Fibroblast of gingiva (primary cell): ENCODE measurements at regions not wholly inside any gene's neighbourhood (a gene's known extent, or its start where the extent isn't known, plus 50 kb on each side); places are given as distances from the start of the nearest gene placed in this dataset.

Source experiments
- DNase-seq: peaks from one replicate; pipeline ENCODE4 v3.0.0-alpha.2; 2011; ENCODE audit warnings: low read depth

DNA sequence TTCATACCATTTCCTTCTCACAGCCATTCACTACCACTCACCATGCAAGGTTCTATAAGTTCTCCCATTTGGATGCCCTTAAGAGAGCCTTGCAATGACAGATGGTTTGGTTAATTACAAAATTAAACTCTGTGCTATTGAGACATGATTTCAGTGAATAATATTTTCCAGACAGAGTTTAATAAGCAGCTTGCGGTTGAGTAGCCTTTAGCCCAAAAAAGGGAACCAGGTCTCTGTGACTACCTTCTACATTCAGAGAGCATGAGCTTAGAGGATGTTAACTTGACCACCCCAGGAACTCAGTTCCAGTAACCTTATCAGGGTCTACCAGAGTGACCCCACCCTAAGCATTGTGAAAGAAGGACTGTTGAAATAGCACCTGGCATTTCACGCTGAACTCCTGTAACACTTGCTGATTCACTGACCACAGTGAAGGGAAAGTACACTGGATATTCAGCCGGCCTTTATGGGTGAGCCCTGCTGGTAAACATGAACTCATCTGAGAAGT is 1173.1 kb upstream of the ZEB2 start:
- peak; percentile 90 for DNase-seq

DNA sequence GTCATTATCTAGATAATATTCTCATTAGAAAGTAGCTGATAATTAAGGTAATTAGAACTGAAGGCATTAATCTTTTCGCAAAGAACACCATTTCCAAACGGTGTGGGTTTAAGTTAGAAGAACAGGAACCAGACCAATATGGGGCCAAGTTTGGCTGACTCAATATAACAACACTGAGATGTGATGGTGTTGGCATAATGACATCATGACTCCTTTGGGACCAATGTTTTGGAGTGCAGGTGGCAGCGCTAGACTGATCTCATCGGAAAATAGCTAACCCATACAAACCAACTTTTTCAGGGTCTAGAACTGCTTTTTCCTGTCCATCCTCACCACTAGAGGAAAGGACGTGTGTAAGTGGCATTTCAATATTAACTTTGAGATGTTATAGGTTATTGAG is 1171.7 kb upstream of the ZEB2 start:
- no peak for DNase-seq

DNA sequence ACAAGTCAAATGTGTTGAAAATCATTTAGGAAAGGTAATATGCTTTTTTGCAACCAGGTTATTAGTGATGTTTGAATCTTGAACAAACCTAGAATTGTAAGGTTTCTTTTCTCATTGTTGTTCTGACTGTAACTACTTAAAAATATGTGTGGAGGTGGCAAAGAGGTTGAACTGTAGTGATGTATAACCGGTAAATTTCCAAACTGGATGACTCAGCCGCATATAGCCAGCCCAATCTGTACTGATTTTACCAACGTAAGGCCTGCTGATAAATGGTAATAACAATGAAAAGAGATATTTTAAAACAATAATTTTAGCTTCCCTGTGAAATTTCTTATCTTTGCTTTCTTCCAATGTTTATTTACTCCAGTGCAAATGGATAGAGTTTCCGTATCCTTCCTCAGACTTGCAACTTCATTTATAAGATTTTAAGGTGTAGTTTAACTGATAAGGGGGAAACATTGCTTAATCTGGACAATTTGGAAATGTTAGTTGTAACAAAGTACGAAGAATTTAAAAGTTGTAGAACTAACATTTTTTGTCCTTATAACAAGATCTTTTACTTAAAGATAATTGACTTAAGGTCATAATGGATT is 1170.4 kb upstream of the ZEB2 start:
- DNase-seq, result no peak

DNA sequence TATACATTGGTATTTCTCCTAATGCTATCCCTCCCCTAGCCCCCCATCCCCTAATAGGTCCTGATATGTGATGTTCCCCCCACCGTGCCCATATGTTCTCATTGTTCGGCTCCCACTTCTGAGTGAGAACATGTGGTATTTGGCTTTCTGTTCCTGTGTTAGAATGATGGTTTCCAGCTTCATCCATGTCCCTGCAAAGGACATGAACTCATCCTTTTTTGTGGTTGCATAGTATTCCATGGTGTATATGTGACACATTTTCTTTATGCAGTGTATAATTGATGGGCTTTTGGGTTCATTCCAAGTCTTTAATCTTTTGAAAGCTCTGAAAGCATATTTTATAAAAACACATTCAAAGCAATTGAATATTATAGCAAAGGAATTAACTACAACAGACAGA is 1169.4 kb upstream of the ZEB2 start:
- DNase-seq, result no peak

DNA sequence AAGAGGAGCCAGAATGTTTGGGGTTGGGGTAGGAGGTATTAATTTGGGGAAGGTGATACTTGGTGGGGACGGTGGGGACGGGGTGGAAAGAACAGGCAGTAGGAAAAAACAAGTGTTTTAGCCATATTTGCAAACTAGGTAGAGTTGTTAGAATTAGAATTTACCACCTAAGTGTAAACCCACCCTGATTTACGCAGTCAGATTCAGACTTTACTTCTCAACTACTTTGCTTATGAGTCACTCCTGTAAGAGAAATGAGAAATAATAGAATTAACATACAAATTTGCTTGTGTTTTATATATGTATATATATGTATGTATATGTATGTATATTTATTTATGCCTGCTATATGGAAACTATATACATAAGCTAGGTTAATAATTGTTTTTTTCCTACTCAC is 1168.2 kb upstream of the ZEB2 start:
- no peak for DNase-seq

DNA sequence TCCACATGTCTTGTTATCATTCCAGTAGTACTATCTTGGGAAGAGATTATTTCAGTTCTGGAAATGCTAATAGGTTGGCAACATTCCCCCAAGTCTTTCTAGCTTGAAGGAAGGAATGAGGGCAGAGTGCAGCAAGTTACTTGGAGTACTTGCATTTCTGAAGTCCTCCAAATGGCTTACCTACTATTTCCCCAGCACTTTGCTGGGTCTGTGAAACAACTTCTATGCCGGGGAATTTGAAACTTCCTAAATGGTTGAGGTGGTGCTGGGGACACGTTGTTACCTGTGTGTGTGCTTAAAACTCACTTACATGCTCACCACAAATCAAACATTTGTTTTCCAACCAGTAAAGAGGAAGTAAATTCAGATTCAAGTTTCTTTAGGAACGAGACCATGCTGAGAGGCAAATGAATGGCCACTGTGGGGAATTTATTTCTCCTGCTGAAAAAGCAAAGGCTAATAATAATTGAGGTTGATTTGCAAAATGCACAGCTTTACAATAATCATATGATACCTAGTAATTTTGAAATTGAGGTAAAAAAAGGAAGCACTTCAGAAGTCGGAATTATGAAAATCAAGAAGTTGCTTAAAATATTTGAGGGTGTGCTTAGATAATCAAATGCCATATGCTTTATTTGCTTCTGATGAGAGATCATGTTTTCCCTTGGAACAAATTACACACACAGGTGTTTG is 1167.7 kb upstream of the ZEB2 start:
- peak; percentile 57 for DNase-seq

DNA sequence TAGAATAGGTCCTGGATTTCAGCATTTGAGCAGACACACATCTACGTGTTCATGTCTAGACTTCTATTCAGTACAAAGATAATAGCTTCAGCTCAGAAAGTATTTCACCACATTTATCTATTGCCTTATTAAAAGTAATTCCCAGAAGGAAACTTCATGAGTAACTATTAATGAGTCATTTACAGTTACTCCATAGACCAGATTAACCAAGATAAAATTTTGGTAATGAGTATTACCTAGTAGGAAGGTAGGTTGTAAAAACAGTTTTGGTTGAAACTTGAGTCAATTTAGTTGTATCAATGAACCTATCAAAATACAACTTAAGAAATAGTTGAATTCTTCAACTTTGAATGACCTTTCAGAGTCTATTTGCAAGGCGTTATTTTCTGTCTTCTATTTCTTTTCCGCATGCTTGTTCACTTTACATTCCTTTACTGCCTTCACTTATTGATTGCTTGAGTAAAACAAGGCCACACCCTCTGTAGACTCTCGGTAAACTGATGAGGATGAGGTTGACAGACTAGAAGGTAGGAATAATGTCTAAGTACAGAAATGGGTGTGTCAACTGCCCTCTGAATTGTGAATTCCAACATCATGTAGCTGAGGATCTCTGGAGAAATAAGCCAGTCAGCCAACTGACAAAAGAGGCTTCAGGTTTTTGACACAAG is 1165.6 kb upstream of the ZEB2 start:
- DNase-seq, result no peak

DNA sequence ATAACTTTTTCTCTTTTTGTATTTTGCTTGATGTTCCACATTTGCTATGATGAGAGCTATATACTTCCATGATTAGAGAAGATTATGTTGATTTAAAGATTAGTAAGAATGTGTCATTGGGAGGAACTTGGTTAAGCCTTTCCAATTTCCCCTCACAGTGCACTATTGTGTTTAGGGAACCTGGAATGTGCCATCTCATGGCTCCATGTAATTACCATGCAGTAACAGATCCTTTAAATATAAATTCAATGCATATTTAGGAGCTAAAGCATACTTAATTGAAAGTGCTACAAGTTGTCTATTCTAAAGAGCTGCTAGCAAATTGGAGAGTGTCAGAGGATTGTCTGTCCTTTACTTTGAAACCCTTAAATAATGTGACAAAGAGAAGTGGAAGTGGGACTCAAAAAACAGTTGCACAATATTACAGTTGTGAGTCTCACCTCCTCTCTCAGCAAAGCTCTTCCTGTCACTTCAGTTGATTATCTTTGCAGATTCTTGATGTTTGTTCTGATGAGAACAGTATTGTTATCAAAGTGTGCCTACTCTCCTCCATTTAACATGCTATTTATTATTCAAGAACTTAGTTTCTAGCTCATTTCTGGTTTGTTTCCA is 1162.7 kb upstream of the ZEB2 start:
- no peak for DNase-seq

DNA sequence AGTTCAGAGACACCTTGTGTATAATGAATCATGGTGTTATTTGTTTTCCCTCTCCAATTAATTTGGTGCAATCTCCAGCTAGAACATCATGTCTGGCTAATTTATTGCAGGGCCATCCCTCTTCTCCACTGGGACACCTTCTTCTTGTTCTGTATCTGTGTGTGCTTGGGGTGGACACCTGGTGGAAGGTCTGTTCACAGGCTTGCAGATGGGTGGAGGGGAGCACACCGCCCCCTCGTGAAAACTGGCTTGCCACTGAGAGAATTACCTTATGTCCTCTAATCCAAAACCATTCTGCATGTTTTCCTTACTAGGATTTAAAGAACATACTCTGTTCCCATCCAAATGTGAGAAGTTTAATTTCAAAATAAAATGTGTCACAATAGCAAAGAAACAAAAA is 1160.4 kb upstream of the ZEB2 start:
- no peak for DNase-seq

DNA sequence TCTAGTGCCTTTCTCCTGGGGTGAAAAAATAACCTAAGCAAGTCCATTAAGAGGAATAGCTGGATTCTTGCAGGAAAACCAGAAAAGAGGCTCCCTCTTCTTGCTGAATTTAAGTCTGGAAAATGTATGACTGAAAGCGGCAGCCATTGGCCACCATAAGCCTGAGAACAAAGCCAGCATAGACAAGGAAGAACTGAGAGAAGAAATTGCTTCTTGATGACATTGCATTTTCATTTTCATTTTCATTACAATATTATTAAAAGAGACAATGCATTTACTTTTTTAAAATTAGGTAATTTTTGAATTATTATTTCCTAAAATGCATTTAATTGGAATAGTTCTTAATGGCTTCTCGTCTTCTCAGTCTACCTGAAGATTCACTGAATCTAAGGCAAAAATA is 1157.5 kb upstream of the ZEB2 start:
- no peak for DNase-seq

DNA sequence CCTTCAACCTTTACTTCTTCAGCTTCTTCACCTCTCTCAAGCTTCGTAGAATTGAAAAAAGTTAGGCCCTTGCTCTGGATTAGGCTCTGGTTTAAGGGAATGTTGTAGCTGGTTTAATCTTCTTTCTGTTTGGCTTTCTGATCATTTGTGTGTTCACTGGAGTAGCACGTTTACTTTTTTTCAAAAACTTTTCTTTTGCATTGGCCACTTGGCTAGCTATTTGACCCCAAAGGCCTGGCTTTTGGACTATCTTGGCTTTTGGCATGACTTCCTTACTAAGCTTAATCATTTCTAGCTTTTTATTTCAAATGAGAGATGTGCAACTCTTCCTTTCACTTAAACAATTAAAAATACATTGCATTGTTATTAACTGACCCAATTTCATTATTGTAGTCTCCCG is 1154.8 kb upstream of the ZEB2 start:
- no peak for DNase-seq

DNA sequence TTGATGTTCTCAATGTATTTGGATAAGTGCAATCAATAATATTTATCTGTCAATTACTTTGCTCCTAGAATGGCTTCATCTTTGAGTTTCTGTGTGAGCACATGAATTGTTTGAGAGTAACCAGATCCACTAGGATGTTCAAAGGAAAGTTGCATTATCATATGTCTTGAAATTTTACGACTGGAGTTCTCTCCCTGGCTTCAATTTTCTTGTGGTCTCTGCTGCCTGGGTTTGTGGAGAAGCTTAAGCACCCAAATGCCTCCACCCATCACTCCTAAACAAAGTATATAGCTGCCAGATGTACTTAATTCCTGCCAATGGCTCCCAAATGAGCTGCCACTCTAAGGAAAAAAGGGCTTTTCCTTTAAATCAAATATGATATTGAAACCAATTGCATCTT is 1149.4 kb upstream of the ZEB2 start:
- DNase-seq, result no peak

DNA sequence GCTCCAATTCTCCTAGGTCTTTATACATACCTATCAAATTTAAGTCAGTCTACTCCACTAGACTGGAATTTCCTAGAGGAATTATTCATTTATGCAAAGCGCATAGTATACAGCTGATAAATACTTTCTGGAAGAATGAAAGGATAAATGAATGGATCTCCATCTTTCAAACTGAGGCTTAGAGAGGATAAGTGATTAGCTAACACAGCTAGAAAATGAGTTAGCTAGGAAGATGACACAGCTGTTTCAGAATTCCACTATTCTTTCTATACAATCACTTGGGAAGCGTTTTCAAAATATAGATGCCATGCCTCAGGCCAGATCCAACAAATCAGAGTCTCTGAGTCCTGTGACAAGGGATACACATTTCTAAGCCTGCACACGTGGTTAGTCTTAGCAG is 1146.6 kb upstream of the ZEB2 start:
- DNase-seq, result no peak

DNA sequence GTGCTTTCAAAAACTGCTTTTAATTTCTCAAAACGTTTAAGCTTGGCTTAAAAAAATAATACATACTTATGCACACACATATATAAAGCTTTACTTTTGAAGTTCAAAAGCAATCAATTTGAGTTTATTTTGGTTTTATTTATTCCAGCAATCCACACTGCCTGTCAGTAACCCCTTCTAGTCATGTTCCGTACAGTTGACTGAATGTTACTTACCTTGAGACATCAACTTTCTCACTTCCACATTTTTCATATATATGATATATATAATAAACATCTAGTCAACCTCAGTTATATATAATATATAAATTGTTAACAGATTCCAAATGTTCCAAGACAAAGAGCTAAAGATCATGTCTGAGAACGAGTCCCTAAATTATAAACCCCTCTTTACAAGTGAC is 1137.3 kb upstream of the ZEB2 start:
- no peak for DNase-seq

DNA sequence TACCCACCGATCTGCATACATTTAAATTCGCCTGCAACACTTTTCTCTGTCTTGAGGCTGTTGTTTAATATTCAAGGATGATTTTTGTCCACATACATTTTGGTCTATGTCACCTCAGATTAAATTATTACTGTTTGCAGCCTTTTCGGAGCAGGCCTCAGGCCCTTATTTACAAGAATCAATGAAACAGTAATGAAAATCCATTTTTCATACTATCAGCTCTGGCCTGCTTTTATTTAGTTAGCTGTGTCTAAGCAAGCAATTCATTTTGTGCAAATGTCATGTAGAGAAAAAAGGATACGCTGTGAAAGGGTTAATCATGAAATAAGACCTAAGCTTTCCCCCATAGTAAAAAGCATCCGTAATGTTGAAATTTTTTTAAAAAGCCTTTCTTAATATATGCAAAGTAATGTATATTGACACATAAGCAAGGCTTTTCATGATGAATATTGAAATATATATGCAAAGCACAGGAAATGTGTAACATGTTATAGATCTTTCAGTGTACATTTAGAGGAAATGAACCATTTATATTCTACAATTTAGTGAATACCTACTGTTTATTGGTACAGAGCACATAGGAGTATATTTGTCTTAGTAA is 1135.3 kb upstream of the ZEB2 start:
- no peak for DNase-seq

DNA sequence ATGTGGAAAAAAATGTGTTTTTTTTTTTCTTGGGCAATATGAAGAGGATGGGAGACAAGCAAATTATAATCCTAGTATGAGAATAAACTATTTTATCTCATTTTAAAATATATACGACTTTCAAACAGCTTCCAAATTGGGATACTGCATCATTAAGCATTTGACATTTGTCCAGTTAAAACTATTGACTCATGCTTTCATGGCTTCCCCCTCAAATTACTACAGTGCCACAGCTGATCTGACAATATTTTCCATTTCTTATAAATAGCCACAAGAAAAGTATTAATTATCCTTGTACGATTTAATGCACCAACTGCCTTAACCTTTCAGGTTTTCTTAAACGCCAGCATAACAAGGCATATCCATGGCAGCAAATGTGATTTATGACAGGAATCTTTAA is 1134.8 kb upstream of the ZEB2 start:
- no peak for DNase-seq

DNA sequence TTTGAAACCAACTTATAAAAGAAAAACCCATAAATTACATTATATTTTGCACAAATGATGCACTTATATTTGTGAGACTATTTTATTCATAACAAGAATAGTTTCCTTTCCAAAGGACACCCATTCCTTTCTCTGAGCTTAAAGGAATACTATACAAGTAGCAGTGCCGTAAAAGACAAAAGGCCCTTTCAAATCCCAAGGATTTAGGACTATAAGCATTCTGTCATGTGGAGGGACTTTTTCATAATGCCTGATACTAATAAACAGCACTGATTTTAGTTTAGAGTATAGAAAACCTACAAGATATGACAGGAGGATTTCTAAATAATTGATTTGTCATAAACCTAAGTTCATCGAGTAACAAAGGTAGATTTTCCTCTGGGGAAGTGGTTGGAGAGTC is 1134.2 kb upstream of the ZEB2 start:
- DNase-seq, result no peak

DNA sequence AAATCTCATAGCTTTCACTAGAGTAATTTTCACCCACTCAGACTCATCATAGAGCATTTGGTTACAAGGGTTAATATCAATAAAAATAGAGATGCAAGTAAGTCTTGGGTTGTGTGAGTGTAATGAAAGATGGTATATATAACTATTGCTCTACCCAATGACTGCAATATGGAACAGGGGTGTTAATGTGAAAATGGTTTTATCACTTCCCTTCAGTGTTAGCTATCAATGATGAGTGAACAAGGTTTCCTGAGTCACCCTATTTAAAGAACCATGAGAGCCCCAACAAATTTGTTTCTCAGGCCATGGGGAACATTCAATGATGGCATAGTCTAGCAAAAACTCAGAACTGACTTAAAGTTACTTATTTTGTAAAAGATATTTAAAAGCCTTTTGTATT is 1133.6 kb upstream of the ZEB2 start:
- no peak for DNase-seq

DNA sequence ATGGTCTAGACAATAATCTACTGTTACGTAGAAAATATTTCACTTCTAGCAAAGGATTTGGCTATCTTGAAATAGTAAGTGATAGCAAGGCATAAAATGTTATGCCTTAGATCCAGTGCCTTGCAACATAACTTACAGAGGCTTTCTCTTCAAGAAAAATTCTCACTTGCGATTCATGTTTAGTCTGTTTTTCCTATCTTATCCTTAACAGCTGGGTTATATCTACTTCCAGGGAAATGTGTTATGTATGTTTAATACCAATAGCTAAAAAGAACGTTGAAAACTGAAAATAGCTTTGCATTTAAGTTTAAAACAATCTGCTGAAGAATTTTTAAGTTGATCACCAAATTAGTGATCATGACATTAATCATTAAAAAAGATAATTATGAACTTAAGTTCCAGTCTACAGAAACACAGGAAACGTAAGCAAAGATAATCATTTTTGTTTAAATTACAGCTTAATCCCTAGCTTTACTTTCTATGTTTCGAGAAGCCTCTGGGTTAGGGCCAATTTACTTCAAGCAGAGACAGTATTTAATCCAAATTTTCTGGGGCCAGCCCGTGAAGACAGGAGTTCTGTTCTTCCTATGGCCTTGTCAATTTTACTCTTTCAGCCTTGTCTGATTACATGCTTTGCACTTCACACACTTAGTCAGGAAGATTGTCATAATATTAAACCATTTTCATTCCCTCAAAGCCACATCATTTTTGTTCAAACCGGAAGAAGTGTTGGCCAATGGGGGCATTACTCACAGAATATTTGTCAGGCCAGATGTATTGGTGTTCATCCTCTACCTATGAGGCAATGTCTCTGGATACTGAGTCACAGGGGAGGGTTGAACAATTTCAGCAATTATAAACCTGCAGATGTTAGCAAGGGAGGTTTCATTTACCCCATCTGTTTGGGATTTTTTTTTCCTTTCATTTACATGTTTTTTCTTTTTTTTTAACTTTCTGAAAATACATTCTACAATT is 1132.9 kb upstream of the ZEB2 start:
- DNase-seq, result peak; percentile 80

DNA sequence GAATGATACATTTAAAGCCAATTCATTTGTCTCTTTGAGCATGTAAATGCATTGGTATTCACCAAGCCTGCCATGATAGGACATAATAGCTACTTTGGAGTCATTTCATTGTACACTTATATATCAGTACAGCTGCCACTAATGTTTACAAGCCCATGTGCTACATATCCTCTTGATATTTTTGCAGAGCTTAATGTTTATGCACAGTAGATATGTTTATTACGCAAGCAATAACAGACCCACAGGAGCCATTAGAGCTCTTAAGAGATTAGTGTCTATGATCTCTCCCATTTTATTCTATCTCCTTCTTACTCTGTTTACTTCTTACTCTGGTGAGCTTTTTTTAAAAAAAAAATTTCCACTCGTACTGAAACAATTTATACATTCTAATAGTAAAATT is 1132.1 kb upstream of the ZEB2 start:
- DNase-seq, result no peak

DNA sequence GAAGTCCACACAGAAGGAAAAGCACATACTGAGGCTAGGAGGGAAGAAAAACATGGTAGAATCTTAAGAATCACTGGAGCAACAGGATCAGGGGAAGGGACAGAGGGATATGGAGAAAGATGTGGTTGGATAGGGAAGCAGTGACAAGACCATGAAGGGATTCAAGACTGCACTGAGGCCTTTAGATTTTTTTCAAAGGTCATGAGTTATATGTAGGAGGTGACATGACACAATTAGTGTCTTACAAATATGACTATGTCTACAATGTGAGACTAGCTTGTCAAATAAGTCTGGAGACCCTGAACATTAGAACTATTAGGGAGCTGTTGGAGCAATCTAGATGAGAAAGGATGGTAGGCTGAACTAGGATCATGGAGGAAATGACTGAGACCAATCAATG is 1130.3 kb upstream of the ZEB2 start:
- DNase-seq, result no peak

DNA sequence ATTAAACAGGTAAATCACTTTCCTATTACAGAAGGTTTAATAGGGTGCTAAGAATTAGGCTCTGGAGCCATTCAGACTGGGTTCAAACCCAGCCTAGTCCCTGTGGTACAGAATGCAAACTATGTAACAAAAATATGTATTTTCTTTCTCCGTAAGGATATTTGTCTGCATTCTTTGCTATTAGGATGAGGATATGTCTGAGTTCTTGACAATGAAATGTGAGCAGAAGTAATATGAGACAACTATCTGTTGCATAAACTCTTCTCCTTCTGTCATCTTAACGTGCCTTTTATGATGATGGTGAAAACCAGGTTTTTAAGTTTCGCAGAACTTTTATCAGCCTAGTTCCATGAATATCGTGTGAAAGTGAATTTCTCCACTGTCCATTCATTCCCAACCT is 1129.1 kb upstream of the ZEB2 start:
- DNase-seq, result no peak
